Dermis blood vessel endothelial cell (primary cell): ENCODE measurements at regions not wholly inside any gene's neighbourhood (a gene's known extent, or its start where the extent isn't known, plus 50 kb on each side); places are given as distances from the start of the nearest gene placed in this dataset.

Experiments used
- DNase-seq: peaks from one replicate; pipeline ENCODE4 v3.0.0; 2010

GRCh38 chr2:11922294-11922693, 175.9 kb downstream of the LPIN1 start:
- no peak for DNase-seq

DNA sequence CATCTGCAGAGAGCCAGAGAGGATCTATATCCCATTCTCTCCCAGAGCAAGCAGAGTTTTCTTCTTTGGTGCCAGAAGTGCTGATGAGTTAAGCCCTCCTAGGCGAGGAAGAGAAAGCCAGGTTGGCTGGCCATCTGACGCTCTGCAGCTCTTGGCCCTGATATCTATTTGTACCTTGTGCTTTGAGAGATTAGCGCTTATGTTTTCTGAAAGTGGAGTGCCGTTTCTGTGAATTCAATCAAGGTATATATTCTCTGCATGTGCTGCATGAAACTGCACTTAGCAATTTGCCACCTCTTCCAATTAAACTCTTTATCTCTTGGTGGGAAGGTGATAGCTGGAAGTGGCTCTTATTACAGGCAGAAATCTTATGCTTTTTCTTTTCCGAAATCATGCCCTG, 177.5 kb downstream of the LPIN1 start:
- no peak for DNase-seq

DNA sequence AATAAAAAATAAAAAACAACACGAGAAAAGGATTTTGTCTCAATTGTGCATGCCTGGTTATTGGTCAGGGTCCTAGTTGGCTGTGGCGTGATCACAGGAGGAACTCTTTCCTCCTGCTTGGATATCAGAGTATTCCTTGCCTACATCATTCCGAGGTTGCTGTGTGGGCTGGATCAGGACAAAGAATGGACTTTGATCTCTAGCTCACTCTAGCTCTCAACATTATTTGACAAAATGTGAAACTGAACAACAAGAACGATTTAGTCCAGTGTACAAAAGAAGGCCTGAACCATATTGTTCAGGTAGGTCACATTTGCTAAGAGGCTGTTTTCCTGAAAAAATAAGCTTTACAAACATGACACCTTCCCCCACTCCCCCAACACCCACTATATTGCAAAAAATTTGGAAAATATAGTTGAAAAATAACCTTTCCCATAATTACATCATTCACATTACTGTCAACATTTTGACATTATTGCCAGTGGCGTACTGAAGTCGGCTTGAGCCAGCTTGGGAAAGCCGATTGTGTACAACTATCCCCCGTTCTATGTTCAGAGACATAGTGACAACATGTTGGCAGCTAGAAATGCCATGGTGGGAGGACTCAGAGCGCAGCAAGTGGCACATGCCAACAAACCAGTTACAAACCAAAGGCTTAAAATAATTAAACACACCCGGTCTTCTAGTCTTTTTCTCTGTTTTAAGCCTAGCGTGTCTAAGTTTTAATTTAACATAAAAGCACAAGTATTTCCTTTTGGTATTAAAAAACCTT, 179.0 kb downstream of the LPIN1 start:
- DNase-seq, result no peak

- peak; percentile 69 for DNase-seq
Measured at GRCh38 chr2:11930211-11930761, 183.9 kb downstream of the LPIN1 start.

DNA sequence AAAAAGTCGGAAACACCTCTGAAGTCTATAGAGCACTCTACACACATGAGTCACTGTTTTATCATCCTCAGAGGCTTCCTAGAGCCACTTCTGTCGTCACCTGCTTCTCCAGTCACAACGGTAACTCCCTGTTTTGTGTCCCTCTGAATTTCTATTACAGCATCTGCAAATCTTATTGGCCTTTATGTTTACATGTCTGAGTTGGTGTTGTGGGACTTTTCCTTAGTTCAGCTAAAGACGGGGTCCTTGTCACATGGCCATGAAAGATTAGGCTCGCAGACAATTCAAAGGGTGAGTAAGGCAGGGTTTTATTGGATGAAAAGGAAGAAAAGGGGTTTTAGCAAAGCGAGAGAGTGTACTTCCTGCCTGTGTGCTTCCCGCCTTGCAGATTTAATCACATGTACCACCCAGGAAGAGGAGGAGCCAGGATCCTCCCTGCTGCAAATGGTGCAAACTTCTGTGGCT, 185.6 kb downstream of the LPIN1 start:
- no peak for DNase-seq

DNA sequence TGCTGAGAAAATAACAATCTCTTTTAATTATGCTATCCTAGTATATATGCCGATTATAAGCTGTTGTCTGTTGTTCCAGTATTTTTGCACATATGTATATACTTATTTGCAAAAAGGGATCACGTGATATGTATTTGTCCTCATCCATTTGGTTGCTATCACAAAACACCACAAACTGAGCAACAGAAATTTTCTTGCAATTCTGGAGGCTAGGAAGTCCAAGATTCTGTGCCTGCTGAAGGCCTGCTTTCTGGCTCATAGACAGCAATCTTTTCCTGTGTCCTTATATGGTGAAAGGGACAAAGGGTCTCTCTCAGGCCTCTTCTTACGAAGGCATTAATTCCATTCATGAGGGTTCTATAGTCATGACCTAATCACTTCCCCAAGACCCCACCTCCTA, 186.5 kb downstream of the LPIN1 start:
- DNase-seq, result no peak

- no peak for DNase-seq
Measured at GRCh38 chr2:11933854-11934253, 187.4 kb downstream of the LPIN1 start.

- DNase-seq, result no peak
Measured at GRCh38 chr2:11936761-11937160, 190.3 kb downstream of the LPIN1 start.

- no peak for DNase-seq
Measured at GRCh38 chr2:11938196-11938595, 191.8 kb downstream of the LPIN1 start.

GRCh38 chr2:11939523-11939922, 193.1 kb downstream of the LPIN1 start:
- DNase-seq, result no peak

DNA sequence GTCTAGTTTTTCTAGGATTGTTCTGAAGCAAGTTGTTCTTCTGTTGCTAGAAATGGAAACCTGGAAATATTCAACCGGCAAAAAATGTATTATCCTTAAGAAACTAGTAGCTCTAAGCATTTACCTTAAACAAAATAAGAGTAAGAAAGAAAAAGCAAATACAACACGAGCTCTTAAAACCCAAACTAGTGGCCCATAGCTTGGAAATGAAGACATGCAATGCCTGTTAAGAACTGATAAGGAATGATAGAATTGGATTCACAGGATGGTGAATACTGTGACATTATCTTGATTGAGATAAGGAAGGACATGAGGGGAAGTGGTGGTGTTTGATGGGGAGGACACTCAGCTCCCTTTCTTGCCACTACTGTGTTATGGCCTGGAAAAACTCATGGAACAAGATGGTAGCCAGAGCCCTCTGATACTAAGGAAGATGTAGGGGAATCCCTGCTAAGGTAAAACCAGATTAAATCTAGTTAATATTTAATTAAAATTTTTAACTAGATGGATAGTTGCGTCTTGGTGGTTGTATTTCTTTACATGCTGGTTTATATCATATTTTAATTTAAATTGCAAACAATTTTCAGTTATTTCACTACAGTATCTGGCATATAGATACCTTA, 193.8 kb downstream of the LPIN1 start:
- no peak for DNase-seq

- no peak for DNase-seq
Measured at GRCh38 chr2:11940799-11941198, 194.4 kb downstream of the LPIN1 start.

GRCh38 chr2:11941201-11942177, 195.1 kb downstream of the LPIN1 start:
- DNase-seq, result no peak

- DNase-seq, result no peak
Measured at GRCh38 chr2:11942178-11942569, 195.7 kb downstream of the LPIN1 start.

DNA sequence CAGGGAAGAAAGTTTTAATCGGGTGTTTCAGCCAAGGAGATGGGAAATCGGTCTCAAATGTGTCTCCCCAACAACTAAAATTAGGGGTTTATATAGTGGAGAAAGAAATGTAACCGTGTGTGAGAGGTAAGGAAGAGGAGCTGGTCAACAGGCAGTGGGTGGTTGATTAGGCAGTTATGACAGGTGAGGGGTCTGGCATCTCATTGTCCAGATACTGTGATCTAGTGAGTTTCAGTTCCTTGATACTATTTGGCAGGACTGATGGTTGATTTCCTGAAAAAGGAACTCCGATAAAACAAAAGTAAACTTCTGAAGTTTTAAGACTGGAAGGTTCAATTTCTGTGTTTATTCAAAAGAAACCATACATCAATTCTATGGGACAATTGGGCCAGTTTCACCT, 197.9 kb downstream of the LPIN1 start:
- no peak for DNase-seq

GRCh38 chr2:11945139-11946126, 199.0 kb downstream of the LPIN1 start:
- no peak for DNase-seq

GRCh38 chr2:11947956-11948355, 201.5 kb downstream of the LPIN1 start:
- no peak for DNase-seq

GRCh38 chr2:11949732-11950523, 203.5 kb downstream of the LPIN1 start:
- DNase-seq, result no peak

DNA sequence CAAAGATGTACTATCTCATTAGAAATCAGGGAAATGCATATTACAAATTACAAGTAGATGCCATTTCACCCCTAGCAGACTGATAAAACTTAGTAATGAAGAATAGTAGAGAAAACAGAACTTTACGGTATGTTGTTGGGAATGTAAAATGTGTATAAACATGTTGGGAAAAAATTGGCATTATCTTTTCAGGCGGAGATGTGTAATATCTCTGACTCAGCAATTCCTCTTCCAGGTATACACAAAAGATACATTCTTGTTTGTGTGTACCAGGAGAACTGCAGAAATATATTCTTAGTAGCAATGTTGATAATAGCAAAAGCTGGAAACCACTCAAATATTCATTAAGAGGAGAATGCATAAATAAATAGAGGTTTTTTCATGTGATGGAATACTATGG, 204.5 kb downstream of the LPIN1 start:
- DNase-seq, result no peak

DNA sequence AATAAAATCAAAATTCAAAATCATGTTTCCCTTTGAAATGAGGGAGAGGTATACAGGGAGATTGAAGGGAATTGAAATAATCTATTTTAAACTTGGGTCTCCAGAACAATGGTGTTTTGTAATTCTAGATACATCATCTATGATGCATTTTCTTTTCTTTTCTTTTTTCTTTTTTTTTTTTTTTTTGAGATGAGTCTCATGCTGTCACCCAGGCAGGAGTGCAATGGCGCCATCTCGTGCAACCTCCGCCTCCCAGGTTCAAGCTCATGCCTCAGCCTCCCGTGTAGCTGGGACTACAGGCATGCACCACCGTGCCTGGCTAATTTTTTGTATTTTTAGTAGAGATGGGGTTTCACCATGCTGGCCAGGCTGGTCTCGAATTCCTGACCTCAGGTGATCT, 205.1 kb downstream of the LPIN1 start:
- DNase-seq, result peak; percentile 5

DNA sequence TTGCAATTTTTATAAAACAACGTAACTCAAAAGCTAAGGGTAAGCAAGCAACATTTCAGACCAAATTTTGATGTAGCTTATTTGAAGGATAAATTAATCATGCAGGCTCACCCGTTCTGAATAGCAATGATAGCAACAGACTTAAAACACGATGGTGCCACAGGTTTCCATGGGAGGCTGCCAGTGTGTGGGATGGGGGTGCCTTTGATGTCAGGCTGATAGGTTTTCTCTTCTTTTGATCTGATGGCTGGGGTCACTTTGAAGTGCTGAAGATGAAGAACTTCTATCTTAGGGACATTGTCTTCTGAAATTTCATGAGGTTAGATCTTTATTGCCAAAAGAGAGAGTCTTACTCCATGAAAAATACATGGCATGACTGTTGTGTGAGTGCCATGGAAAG, 206.8 kb downstream of the LPIN1 start:
- no peak for DNase-seq
